ENCODE measurements at regions not wholly inside any gene's neighbourhood (a gene's known extent, or its start where the extent isn't known, plus 50 kb on each side); places are given as distances from the start of the nearest gene placed in this dataset.

DNA sequence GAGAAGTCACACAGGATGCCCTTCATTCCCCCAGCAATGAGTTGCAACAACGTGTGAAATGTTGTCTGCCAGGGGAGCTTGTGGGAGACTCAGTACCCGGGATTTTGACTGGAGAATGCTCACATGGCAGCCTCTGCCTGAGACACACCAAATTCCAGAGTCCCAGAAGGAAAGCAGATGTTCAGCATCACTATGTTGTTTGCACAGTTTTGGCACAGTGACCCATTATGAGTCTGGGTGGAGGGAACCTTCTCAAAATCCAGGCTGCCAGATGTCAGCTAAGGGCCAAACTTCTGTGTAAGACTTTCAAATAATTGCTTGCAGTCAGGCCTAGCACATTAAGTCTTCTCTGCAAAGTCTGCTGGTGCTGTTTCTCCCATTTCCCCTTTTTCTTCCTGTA lies 1029.7 kb upstream of the TENM3 start:
- TF ChIP-seq, protein P1, sequence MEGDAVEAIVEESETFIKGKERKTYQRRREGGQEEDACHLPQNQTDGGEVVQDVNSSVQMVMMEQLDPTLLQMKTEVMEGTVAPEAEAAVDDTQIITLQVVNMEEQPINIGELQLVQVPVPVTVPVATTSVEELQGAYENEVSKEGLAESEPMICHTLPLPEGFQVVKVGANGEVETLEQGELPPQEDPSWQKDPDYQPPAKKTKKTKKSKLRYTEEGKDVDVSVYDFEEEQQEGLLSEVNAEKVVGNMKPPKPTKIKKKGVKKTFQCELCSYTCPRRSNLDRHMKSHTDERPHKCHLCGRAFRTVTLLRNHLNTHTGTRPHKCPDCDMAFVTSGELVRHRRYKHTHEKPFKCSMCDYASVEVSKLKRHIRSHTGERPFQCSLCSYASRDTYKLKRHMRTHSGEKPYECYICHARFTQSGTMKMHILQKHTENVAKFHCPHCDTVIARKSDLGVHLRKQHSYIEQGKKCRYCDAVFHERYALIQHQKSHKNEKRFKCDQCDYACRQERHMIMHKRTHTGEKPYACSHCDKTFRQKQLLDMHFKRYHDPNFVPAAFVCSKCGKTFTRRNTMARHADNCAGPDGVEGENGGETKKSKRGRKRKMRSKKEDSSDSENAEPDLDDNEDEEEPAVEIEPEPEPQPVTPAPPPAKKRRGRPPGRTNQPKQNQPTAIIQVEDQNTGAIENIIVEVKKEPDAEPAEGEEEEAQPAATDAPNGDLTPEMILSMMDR (IDR thresholded peaks at IDR 0.05; ENCODE audit: low read length): no peak
- TF ChIP-seq EZH2 (optimal IDR thresholded peaks at IDR 0.05; ENCODE audit: low read depth, low read length): no peak

Data from MM.1S (cell line).